IPS-NIHi7 (cell line): ENCODE measurements at regions not wholly inside any gene's neighbourhood (a gene's known extent, or its start where the extent isn't known, plus 50 kb on each side); places are given as distances from the start of the nearest gene placed in this dataset.

ENCODE experiments used
- DNase-seq: peaks from one replicate; pipeline ENCODE4 v3.0.0; 2012; ENCODE audit warnings: mixed read lengths; ENCODE audit errors: extremely low spot score

DNA sequence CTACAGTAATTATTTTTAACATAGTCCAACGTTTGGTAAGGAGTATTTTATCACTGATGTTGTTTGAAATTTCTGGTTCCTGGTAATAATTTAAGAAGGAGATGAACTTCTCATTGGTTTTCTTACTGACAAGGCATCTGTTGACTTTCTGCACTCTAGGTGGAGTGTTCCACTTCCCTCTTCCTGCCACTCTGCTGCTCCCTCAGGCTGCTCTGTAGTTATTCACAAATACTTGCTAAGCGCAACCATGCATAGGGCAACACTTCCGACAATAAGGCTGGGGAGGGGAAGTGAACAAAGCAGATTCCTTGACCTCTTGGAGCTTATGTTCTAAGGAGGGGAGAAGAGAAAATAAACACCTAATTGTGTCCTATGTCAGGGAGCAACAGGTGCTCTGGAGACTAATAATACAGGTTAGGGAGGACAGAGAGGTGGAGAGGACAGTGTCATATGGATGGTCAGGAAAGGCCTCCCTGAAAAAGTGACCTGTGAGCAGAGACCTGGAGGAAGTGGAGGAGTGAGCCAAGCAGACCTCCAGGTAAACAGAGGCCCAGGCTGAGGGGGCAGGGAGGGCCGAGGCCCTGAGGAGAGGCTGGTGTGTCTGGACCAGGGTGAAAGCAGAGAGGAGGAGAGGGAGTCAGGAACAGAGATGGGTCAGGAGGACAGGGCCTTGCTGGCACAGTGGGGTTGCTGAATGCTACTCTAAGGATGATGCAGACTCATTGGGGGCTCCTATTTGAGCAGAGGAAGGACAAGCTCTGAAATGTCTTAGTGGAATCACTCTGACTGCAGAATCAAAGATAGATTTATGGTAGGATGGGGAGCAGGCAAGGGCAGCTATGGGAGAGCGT, 134.8 kb upstream of the SLC24A3 start:
- no peak for DNase-seq

DNA sequence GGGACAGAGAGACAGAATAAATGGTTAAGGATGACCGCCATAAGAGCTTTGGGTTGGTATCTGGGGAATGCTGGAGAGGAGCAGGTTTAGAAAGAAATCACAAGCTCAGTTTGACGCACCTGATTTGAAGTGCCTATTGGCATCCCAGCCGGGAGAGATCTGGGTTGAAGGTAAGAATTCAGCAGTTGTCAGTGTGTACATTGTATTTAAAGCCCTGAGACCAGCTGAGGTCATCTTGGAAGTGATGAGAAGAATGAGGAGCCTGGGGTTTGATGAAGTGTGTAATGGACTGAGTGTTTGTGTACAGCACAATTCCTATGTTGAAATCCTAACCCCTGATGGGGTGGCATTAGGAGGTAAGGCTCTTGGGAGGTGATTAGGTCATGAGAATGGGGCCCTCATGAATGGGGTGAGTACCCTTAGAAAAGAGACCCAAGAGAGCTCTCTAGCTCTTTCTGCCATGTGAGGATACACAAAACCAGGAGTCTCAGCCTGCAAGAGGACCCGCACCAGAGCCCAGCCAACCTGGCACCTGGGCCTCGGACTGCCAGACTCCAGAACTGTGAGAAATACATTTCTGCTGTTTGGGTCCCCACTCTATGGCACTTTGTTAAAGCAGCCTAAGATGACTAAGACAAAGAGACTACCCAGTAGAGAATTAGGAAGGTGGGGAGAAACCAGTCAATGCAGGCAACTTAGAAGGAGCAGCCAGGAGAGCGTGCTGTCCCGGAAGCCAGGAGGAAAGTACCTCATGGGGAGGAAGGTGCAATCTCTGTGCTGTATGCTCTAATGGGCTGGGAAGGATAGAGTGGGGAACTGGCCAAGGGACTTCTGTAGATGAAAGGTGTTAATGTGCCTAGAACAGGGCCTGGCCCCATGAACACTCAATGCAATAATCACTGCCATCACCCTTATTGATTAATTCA, 133.7 kb upstream of the SLC24A3 start:
- no peak for DNase-seq

- DNase-seq, result no peak
Observed at GRCh38 chr20:19079536-19080299, 132.7 kb upstream of the SLC24A3 start.

DNA sequence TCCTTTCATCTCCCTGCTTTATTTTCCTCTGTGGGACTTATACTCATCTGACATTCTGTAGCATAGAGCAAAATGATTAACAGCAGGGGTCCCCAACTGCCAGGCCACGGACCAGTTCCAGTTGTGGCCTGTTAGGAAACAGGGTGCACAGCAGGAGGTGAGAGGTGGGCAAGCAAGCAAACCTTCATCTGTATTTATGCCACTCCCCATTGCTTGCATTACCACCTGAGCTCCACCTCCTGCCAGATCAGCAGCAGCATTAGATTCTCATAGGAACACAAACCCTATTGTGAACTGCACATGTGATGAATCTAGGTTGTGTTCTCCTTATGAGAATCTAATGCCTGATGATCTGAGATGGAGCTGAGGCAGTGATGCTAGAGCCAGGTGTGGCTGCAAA, 130.5 kb upstream of the SLC24A3 start:
- DNase-seq, result no peak

DNA sequence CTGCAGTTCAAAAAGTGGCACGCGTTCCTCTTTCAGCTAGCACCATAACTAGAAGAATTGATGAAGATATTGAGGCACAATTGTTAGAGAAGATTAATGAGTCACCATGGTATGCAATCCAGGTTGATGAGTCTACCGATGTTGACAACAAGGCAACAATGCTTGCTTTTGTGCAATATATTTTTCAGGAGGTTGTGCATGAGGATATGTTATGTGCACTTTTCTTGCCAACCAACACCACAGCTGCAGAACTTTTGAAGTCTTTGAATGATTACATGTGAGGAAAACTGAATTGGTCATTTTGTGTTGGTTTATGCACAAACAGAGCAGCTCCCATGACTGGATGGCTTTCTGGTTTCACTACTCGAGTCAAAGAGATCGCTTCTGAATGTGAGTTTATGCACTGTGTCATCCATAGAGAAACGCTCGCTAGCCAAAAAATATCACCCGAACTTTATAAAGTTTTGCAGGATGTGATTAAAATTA, 129.3 kb upstream of the SLC24A3 start:
- DNase-seq, result no peak

- no peak for DNase-seq
Observed at GRCh38 chr20:19090332-19090731, 122.1 kb upstream of the SLC24A3 start.

GRCh38 chr20:19094959-19095541, 117.4 kb upstream of the SLC24A3 start:
- DNase-seq, result no peak

DNA sequence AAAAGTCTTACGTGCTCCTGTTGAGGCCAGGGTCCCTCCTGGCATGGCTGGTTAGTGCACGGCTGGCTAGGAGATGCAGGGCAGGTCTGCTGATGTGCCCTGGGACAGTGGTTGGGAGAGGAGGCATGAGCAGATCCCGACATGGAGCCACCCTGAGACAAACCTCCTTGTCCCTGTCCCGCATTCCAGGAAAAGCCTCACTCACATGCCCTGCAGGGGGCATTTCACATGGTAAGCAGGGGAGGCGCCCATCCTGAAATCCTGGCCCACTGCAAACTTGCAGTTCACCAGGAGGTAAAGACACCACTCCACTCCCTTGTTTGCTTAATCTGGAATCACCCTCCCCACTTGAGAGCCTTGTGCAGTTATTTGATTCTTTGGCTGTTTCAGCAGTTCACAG, 116.7 kb upstream of the SLC24A3 start:
- DNase-seq, result peak; percentile 76

- no peak for DNase-seq
Observed at GRCh38 chr20:19096843-19097242, 115.6 kb upstream of the SLC24A3 start.

DNA sequence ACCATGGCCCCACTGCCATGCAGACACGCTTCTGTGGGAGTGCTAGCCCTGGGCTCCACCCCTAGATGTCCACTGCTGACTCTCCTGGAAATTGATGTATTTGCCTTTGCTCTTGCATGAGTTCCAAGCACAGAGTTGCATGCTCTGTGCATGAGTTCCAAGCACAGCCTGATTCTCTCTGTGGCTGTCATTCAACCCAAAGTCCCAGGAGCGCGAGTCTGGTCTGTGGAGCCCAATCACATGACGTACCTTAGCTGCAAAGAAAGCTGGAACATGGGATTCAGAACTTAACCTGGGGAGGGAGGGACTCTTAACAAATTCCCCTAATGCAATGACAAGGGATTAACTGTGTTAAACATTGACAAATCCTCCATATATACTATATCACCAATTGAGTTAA, 114.3 kb upstream of the SLC24A3 start:
- no peak for DNase-seq

DNA sequence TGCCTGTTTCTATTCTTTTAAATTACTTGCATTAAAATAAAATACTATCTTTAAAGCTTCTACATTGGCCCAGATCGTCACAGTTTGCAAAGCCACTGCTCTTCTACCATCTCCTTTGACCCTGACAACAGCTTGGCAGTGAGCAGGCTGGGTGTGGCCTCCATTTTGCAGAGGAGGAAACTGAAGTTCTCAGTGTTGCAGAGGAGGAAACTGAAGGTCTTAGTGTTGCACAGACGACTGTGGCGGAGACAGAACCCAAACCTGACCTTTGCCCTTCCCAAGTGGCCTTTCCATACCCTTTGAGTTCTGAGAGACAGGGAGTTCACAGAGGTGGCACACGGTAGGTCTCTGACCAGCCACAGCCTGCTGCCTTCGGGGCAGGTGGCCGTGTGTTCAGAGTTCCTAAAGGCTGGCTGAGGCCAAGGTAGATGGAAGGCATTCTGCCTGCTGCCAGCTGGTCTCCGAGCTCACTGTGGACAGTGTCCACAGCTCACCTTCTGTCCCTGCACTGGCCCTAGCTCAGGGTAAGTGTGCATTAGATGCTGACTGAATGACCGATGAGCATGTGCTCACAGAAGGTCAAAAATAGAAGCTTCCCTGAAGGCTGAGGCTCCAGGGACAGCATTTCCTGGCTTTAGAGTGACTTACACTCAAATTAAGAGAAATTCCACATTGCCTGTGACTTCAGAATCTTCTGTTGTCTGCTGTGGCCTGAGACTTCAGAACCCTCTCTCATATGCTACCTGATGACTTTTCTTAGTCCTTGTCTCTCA, 113.5 kb upstream of the SLC24A3 start:
- DNase-seq, result no peak

- DNase-seq, result no peak
Observed at GRCh38 chr20:19099596-19100545, 112.6 kb upstream of the SLC24A3 start.

DNA sequence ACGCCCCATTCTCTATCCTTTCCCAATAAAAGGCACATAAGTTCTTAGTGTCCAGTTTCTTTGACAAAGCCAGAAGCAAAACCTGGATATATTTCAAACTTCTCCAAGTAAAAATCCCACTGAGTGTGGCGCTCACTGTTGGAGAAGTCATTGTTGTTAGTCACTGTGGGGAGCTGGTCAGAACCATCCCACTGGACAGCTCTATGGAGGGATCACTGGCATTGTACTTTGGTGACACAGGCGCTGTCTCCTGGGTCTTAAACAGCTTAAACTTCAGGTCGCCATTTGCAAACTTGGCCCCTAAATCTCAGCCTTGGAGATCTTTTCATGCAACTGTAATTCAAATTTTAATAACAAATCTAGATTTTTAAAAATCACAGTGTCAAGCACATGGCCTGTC, 111.5 kb upstream of the SLC24A3 start:
- no peak for DNase-seq

DNA sequence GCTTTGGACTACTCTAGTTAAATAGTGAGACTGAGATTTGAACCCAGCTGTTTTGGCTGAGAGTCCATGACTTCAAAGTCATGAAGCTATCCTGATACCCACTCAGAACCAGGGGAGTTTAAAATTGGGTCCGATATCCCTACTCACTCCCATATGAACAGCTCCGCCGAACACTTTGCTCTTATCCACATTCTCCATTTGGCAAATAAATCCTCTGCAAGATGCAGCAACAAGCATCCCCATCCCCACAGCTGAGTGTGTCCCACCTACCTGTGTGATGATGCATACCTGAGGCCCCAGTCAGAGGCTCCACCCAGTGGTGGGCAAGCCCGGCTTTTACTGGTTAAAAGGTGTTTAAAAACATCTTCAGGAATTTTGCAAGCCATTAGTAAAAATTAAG, 108.3 kb upstream of the SLC24A3 start:
- no peak for DNase-seq

GRCh38 chr20:19108155-19108554, 104.3 kb upstream of the SLC24A3 start:
- DNase-seq, result no peak

DNA sequence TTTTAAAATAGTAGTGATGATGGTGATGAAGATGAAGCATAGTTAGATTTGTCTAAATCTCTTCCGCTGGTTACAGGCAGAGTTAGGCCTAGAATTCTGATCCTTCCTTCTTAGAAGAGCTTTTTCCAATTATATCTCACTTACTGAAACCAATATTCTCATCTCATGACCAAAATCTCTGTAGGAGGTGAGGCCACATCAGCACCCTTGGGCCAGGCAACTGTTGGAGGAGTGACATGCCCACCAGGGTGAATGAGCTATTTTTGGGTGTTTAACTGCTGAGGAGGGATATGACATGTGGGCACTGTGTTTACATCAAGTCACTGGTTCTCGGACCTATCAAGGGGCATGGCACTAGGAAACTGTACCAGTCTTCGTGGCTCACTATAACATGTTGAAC, 102.2 kb upstream of the SLC24A3 start:
- DNase-seq, result no peak

- DNase-seq, result no peak
Observed at GRCh38 chr20:19110881-19111460, 101.5 kb upstream of the SLC24A3 start.

DNA sequence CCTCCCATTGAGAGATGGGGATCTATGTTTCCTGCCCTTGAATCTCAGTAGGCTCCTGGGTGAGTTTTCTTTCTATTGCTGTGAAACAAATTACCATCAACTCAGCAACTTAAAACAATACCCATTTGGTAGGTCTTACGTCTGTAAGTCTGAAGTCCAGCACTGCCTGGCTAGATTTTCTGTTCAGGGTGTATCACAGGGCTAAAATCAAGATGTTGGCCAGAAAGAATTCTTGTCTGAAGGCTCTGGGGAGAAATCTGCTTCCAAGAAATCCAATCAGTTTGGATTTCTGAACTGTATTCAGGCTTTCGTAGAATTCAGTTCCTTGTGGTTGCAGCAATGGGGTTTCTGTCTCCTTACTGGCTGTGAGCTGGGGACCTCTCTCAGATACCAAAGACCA, 99.6 kb upstream of the SLC24A3 start:
- no peak for DNase-seq

DNA sequence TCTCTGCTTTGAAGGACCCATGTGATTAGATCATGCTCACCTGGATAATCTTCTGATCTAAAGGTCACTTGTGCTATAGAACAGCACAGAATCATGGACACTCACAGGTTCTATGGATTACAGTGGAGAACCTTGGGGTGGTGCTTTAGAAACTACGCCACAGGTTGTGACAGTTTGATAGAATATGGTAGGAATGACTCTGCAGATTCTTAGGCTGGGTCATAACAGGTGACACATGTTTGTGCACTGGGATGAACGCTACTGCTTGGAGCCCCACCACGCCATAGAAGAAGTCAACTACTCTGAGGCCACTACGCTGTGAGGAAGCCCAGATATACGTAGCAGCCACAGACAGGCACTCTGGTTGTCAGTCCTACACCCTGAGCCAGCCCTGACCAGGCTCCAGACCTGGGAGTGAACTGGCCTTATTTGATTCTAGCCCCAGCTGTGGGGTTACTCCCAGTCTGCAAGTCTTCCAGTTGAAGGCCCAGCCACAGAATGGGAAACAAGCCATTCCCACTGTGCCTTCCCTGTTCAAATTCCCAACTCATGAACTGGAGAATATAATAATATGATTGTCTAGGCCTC, 99.0 kb upstream of the SLC24A3 start:
- DNase-seq, result no peak
